A549 (cell line): ENCODE measurements at regions not wholly inside any gene's neighbourhood (a gene's known extent, or its start where the extent isn't known, plus 50 kb on each side); places are given as distances from the start of the nearest gene placed in this dataset.
A peak's percentile ranks its signal among the peaks of the same experiment; 100 is the strongest.

Experiments
- ATAC-seq, 2 experiments: fragments of 200-7000 bp in 1 of 2; fragments of >200 bp in 1 of 2; cut with Nextera tagmentation in 1 of 2; cut with Tn5 transposase in 1 of 2; 3 replicates each; pipeline versions ENCODE4 v1.8.0 to v1.9.1; 2018 to 2020; ENCODE audit warnings: mild to moderate bottlenecking in 1 of 2, moderate library complexity in 1 of 2
- CTCF ChIA-PET: fragments of 300-600 bp; sonication (Branson Sonifier 250); formaldehyde crosslinking; extraction: SDS; loops from one replicate; lab custom pipeline; 2021; ENCODE audit warnings: antibody characterized with exemption, inconsistent platforms; lab: Yijun Ruan, JAX
- POLR2A ChIA-PET: fragments of 350-600 bp; formaldehyde crosslinking; extraction: SDS; loops from one replicate; lab custom pipeline; 2021; ENCODE audit warnings: antibody characterized with exemption, inconsistent platforms; lab: Yijun Ruan, JAX
- DNase-seq, 2 experiments: peaks; one replicate each; pipeline versions ENCODE4 v3.0.0 to v3.0.0-alpha.2; 2011 to 2016; ENCODE audit warnings: low read depth in 1 of 2, low spot score in 1 of 2
- FAIRE-seq: peaks from 2 replicates; lab custom pipeline; 2011; peaks lifted over from hg19 to GRCh38; lab: Jason Lieb, UNC
- H3K27ac ChIP-seq, 2 experiments: fragments of >200 bp; sonication (Bioruptor Twin); formaldehyde crosslinking; 3 replicates each; pipeline ENCODE4 v1.5.1; 2016 to 2017
- H3K4me1 ChIP-seq: fragments of >200 bp; sonication (Bioruptor Twin); formaldehyde crosslinking; 3 replicates; pipeline ENCODE4 v1.6.1; 2016
- H3K4me2 ChIP-seq: fragments of >200 bp; sonication (Bioruptor Twin); formaldehyde crosslinking; 3 replicates; pipeline ENCODE4 v1.6.1; 2016
- H3K4me3 ChIP-seq: fragments of >200 bp; sonication (Bioruptor Twin); formaldehyde crosslinking; 3 replicates; pipeline ENCODE4 v1.5.1; 2016
- H3K9me3 ChIP-seq: fragments of >200 bp; sonication (Bioruptor Twin); formaldehyde crosslinking; 3 replicates; pipeline ENCODE4 v1.6.1; 2016
- BCL3 ChIP-seq: fragments of >200 bp; sonication (Bioruptor Twin); formaldehyde crosslinking; IDR thresholded peaks from 3 replicates; pipeline ENCODE4 v1.6.1; 2016
- CHD4 ChIP-seq: fragments of 200-600 bp; sonication (generic); IDR thresholded peaks from 2 replicates; pipeline ENCODE4 v1.6.1; 2016; ENCODE audit warnings: antibody characterized with exemption, mild to moderate bottlenecking, borderline replicate concordance
- E2F6 ChIP-seq: IDR thresholded peaks from 2 replicates; pipeline ENCODE4 v1.6.1; 2012; ENCODE audit warnings: low read depth, borderline replicate concordance
- EHMT2 ChIP-seq: fragments of 200-600 bp; sonication (generic); IDR thresholded peaks from 2 replicates; pipeline ENCODE4 v1.6.1; 2016; ENCODE audit warnings: antibody characterized with exemption, low read depth, mild to moderate bottlenecking, moderate library complexity
- ELK1 ChIP-seq: fragments of 150-350 bp; IDR thresholded peaks from 2 replicates; pipeline ENCODE4 v1.6.1; 2014; ENCODE audit warnings: low read depth, mild to moderate bottlenecking, low read length
- EP300 ChIP-seq, 2 experiments: fragments of >200 bp; sonication (Bioruptor Twin); formaldehyde crosslinking; IDR thresholded peaks; 2 replicates in 1 of 2; 3 replicates in 1 of 2; pipeline ENCODE4 v1.6.1; 2016 to 2017
- ESRRA ChIP-seq: fragments of 150-350 bp; IDR thresholded peaks from 2 replicates; pipeline ENCODE4 v1.6.1; 2014; ENCODE audit warnings: mild to moderate bottlenecking, low read length, borderline replicate concordance
- FOSB ChIP-seq: fragments of 250-450 bp; sonication (Bioruptor Pico); IDR thresholded peaks from 2 replicates; pipeline ENCODE4 v1.5.0; 2020; ENCODE audit warnings: mild to moderate bottlenecking, moderate library complexity
- FOSL2 ChIP-seq, 2 experiments: fragments of 450-650 bp in 1 of 2; fragments of >200 bp in 1 of 2; sonication (Bioruptor Twin) in 1 of 2; formaldehyde crosslinking; IDR thresholded peaks; 2 replicates each; pipeline versions ENCODE4 v1.5.0 to v1.6.1; 2016 to 2020; ENCODE audit warnings: mild to moderate bottlenecking in 1 of 2, moderate library complexity in 1 of 2
- HDAC2 ChIP-seq: fragments of 200-600 bp; sonication (generic); IDR thresholded peaks from 2 replicates; pipeline ENCODE4 v1.6.1; 2016
- HMGXB4 ChIP-seq: fragments of 250-450 bp; sonication (Bioruptor Pico); IDR thresholded peaks from 2 replicates; pipeline ENCODE4 v1.5.0; 2021; ENCODE audit warnings: mild to moderate bottlenecking, moderate library complexity, borderline replicate concordance
- KDM1A ChIP-seq: fragments of 200-600 bp; sonication (generic); IDR thresholded peaks from 2 replicates; pipeline ENCODE4 v1.6.1; 2016; ENCODE audit warnings: low read depth, mild to moderate bottlenecking
- MAZ ChIP-seq: fragments of 150-350 bp; IDR thresholded peaks from 2 replicates; pipeline ENCODE4 v1.6.1; 2014; ENCODE audit warnings: antibody characterized with exemption, low read depth, low read length, borderline replicate concordance
- PHF8 ChIP-seq: fragments of 200-600 bp; sonication (generic); IDR thresholded peaks from 2 replicates; pipeline ENCODE4 v1.6.1; 2016; ENCODE audit warnings: low read depth, mild to moderate bottlenecking, antibody characterized with exemption, moderate library complexity, borderline replicate concordance
- POLR2A ChIP-seq: IDR thresholded peaks from 2 replicates; pipeline ENCODE4 v1.6.1; 2012; ENCODE audit warnings: mild to moderate bottlenecking, low read length
- RAD21 ChIP-seq, 2 experiments: fragments of >200 bp in 1 of 2; sonication (Bioruptor Twin) in 1 of 2; formaldehyde crosslinking in 1 of 2; IDR thresholded peaks in 1 of 2; conservative IDR thresholded peaks in 1 of 2; 2 replicates in 1 of 2; 3 replicates in 1 of 2; pipeline ENCODE4 v1.6.1; 2012 to 2018; ENCODE audit warnings: inconsistent platforms in 1 of 2
- RARB ChIP-seq: fragments of 250-450 bp; sonication (Bioruptor Pico); IDR thresholded peaks from 2 replicates; pipeline ENCODE4 v1.8.0; 2021; ENCODE audit warnings: mild to moderate bottlenecking, moderate library complexity
- RCOR1 ChIP-seq: fragments of 150-350 bp; IDR thresholded peaks from 2 replicates; pipeline ENCODE4 v1.6.1; 2014; ENCODE audit warnings: antibody characterized with exemption, low read length, low read depth
- SMC3 ChIP-seq: fragments of >200 bp; sonication (Bioruptor Twin); formaldehyde crosslinking; IDR thresholded peaks from 3 replicates; pipeline ENCODE4 v1.6.1; 2018; ENCODE audit warnings: inconsistent platforms
- TP53 ChIP-seq: fragments of 250-450 bp; sonication (Bioruptor Pico); IDR thresholded peaks from 2 replicates; pipeline ENCODE4 v1.5.0; 2021; ENCODE audit warnings: mild to moderate bottlenecking, moderate library complexity
- WGBS: methylation state at CpG from one replicate; pipeline ENCODE4 v1.1.6; 2017; ENCODE audit errors: missing lambda C conversion rate; 5-methylcytosine and 5-hydroxymethylcytosine counted together

GRCh38 chr6:6749702-6750491, 161.4 kb downstream of the LY86 start:
- Histone ChIP-seq H3K27ac (peak overlapping the region; percentile 61 to 88), H3K4me1 (peaks cover 23% of the 10 kb centered on the region), H3K9me3 (no peaks in the 10 kb centered on the region), H3K4me3 (no peak overlapping the region), H3K4me2 (peak overlapping the region; percentile 73)
- DNase-seq (peak; percentile 48 to 72), FAIRE-seq (no peak), ATAC-seq (peak; percentile 96 to 97)
- no peak for TF ChIP-seq SMC3
- TF ChIP-seq EP300 (IDR thresholded peaks at IDR 0.05) = no peak
- TF ChIP-seq TP53 (CRISPR knock-in tag) = no peak
- TF ChIP-seq FOSL2 (IDR thresholded peaks at IDR 0.05) = peak; percentile 53
- TF ChIP-seq FOSL2 (CRISPR knock-in tag; IDR thresholded peaks at IDR 0.05) = peak; percentile 70
- TF ChIP-seq KDM1A = no peak
- TF ChIP-seq HDAC2 = no peak
- ChIA-PET POLR2A (no interaction called here), CTCF (interaction anchor here (0.7 to 1.7 kb wide), 3 partner anchors 9 to 151 kb away, joined by 3 to 8 read pairs (median 6); no protein-coding TSS in a partner anchor)
- WGBS = 43% methylated on average over 11 of the region's 19 CpGs

- FAIRE-seq (no peak), ATAC-seq (no peak), DNase-seq (no peak)
- no peaks in the 10 kb centered on the region for H3K9me3 ChIP-seq
- H3K27ac ChIP-seq = peak overlapping the region; percentile 43 to 51; a peak in 4 of 6 replicates
- H3K4me2 ChIP-seq = peak overlapping the region; percentile 73
- H3K4me3 ChIP-seq = no peak overlapping the region
- POLR2A ChIA-PET = no interaction called here
- CTCF ChIA-PET = interaction anchor here (0.6 to 1.7 kb wide), 5 partner anchors 8 to 389 kb away, joined by 3 to 8 read pairs (median 6); no protein-coding TSS in a partner anchor
- WGBS = 90% methylated on average over 10 of the region's 10 CpGs
- peaks cover 23% of the 10 kb centered on the region for H3K4me1 ChIP-seq
- TF ChIP-seq RAD21 (conservative IDR thresholded peaks at IDR 0.05 in 1 of 2, IDR thresholded peaks at IDR 0.05 in 1 of 2) = no peak
- no peak for TF ChIP-seq FOSB (CRISPR knock-in tag)
- TF ChIP-seq MAZ = no peak
- TF ChIP-seq POLR2A = no peak
- TF ChIP-seq ELK1 = no peak
- no peak for TF ChIP-seq HMGXB4 (CRISPR knock-in tag)
- no peak for TF ChIP-seq HDAC2
- TF ChIP-seq EHMT2 = no peak
- TF ChIP-seq BCL3 = no peak
- no peak for TF ChIP-seq CHD4
- TF ChIP-seq ESRRA = no peak
- TF ChIP-seq E2F6 = no peak
- TF ChIP-seq PHF8 = no peak
- TF ChIP-seq RARB (CRISPR knock-in tag) = no peak
- TF ChIP-seq RCOR1 = no peak
Observed at GRCh38 chr6:6750594-6751265, 162.2 kb downstream of the LY86 start.
